ENCODE measurements at regions not wholly inside any gene's neighbourhood (a gene's known extent, or its start where the extent isn't known, plus 50 kb on each side); places are given as distances from the start of the nearest gene placed in this dataset.

GRCh38 chr13:100853434-100853833 is 178.8 kb upstream of the TMTC4 start:
- DNase-seq: no peak

DNA sequence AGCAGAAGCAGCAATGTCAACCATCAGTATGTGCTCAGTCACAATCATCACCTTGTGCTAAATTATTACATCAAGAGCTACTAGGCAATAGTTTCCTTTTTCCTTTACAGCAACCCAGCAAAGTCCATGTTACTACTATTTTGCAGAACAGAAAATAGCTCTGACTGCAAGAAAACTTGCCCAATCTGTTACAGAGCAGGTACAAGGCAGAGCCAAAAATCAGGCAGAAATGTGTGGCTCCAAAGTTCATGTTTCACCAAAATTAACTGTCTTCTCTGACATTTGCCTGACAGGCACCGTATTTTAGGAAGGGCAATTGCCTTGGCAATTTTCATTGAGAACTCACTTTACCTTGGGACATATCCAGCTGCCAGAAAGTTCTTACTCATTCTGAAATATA is 177.6 kb upstream of the TMTC4 start:
- DNase-seq: no peak

DNA sequence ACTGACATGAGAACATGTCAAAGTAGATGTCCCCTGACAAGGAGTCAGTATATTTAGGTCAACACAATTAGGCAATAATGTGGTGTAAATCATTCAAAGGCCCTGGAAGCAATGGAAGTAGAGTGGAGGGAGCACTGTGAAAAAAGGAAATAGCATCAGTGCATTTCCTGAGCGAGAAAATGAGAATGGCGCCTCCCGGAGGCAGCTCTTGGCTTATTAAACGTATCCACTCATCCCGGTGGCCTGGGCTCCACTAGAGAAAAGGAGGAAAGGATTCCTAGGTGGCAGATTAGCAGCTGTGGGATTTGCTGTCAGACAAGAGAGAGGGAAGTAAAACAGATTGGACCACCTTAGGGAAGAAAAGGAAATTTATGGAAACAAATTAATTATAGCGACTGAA is 173.7 kb upstream of the TMTC4 start:
- DNase-seq: no peak

DNA sequence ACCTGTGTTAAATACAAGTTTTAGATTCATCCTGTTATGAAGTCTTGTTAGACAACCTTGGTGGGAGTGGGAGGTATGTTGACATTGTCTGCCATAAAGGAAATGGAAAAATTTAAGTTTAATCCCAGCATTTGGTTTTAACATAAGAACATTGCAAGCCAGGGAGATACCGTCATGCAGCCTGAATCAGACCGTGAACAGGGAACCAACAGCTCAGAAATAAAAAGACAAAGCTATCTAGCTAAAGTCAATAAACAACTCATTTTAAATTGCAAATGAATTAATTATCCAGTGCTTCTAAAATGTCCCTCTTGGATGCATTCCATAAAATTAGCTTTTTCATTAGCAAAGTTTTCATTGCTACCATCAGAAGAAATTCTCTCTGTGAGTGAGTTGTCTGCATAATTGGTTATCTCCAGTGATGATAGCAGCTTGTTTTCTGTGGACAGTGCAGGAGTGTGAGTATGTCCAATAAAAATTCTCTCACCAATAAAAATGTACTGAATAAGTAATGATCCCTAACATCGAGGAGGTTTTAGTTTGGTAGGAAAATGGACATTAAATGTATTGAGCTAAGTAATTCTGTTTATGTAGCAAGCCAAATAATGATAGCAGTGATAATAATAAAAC is 170.6 kb upstream of the TMTC4 start:
- no peak for DNase-seq

DNA sequence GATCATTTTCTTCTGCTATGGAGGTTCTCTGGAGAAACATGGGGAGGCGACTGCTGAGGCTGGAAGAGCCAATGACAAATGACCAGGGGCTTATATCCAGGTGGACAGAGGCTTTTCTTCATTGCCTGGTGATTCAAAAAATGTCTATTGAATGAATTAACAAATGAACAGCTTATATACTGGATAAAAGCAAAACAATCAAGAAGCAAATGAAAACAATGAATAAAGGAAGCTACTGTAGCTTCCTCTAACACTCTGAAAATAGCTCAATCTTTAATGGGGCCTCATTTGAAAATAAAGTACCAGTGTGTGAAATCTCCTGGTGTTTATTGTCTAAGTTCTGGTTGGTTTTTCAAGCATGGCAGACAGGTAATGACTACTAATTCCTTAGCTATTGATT is 167.5 kb upstream of the TMTC4 start:
- DNase-seq: no peak

DNA sequence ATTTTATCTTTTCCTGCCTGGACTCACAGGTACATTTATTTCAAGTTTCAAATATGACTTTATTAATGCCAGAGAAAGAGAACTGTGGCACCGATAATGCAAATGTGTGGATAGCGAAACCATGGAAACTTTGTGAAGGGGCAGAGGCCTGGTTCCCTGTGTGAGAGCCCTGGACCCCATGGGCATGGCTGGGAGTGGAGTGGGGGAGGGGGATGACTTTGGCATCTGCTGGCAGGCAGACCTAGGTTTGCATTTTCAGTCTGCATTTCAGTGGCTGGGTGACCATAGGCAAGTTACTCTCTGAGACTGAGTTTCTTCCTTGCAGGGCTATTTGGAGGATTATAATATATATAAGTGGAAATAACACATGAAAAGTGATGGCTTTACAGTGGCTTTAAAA is 163.8 kb upstream of the TMTC4 start:
- DNase-seq: no peak

- no peak for DNase-seq
Measured at GRCh38 chr13:100837631-100838030, 163.0 kb upstream of the TMTC4 start.

- DNase-seq: no peak
Measured at GRCh38 chr13:100836711-100837110, 162.1 kb upstream of the TMTC4 start.

- DNase-seq: no peak
Measured at GRCh38 chr13:100835695-100836094, 161.1 kb upstream of the TMTC4 start.

GRCh38 chr13:100833427-100833826 is 158.8 kb upstream of the TMTC4 start:
- DNase-seq: no peak

GRCh38 chr13:100828226-100828625 is 153.6 kb upstream of the TMTC4 start:
- DNase-seq: no peak

GRCh38 chr13:100827489-100828176 is 153.0 kb upstream of the TMTC4 start:
- DNase-seq: no peak

- no peak for DNase-seq
Measured at GRCh38 chr13:100826441-100826840, 151.8 kb upstream of the TMTC4 start.

GRCh38 chr13:100825557-100825956 is 151.0 kb upstream of the TMTC4 start:
- DNase-seq: no peak

GRCh38 chr13:100824366-100824765 is 149.8 kb upstream of the TMTC4 start:
- no peak for DNase-seq

DNA sequence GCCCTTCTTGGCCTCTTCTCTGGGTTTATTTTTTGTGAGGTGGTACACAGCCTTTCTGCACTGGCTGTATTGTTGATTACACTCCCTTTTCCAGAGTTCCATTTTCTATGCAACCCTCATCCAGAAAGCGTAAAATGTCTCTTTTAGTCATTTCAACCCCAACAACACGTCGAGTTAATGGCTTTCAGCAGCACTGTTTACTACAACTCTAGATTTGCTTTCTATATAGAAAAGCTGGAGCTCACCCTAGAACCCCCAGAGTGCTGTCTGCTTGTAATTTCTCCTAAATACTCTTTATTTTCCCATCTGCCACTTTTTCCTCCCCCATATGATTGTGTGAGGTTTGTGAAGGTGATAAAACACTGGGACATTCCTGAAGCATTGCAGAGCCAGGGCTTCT is 148.9 kb upstream of the TMTC4 start:
- DNase-seq: no peak

GRCh38 chr13:100822871-100823443 is 148.4 kb upstream of the TMTC4 start:
- DNase-seq: no peak

- DNase-seq: no peak
Measured at GRCh38 chr13:100818711-100819110, 144.1 kb upstream of the TMTC4 start.

DNA sequence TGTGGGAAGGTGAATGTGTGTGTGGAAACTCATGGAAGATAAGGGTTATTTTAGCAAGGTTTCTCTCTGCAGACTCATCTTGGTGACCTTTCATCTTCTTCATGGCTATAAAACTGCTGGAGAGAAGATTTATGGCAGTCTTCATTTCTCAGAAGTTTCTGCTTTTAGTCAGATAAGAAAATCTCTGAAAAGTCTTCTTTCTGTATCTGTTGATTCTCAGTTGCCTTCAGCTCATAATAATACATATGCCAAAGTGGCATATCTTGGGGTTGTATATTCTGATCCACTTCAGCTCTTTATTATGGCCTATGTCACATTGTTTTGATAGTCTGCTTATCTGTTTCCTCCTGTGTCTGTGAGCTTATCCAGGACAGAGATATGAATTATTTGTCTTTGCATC is 143.3 kb upstream of the TMTC4 start:
- no peak for DNase-seq

DNA sequence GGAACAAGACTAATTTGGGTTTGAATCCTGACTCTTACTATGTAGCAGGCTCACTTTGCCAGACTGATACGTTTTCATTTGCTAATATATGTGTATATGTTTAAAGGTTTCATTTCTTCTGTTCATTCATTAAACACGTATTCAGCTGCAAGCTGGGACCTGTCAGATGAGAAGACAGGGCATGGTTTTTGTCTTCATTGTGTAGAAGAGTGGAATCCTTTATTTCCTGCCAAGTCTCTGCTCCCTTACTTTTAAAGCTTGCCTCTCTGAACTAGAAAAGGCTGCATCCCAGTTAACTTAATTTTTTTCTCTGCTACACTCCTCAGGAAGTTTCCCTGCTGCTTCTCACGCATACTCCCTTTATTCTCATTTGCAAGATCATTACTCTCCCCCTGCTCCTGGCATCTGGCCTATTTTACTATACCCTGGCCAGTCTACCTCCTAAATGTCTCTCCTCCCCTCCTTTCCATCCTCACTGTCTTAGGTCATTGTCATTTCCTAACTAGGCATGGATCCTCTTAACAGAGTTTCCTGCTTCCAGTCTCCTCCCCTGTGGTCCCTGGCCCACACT is 141.0 kb upstream of the TMTC4 start:
- DNase-seq: no peak

DNA sequence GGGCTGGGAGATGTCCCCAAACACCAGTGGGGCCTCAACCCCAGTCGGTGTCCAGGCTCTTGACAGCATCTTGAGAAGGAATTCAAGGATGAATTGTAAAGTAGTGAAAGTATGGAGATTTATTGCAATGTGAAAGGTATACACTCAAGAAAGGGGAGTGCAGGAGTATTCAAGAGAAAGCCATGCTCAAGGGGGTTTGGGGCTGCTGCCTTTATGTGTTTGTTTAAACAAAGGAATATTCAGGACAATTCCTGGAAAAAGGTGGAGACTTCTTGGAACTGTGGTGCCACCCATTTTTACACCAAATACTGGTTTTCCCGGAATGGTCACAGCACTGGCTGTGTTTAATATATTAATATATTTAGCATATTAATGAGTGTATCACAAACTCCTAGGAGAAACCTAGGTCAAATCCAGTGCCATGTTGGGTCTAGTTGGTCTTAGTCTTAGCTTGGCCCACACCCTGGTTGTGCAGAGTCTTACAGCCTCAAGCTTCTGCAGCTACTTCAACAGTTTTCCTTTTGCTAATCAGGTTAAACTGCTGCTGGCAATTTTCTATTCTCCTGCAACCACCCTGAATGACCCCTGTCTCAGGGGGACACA is 138.5 kb upstream of the TMTC4 start:
- no peak for DNase-seq

DNA sequence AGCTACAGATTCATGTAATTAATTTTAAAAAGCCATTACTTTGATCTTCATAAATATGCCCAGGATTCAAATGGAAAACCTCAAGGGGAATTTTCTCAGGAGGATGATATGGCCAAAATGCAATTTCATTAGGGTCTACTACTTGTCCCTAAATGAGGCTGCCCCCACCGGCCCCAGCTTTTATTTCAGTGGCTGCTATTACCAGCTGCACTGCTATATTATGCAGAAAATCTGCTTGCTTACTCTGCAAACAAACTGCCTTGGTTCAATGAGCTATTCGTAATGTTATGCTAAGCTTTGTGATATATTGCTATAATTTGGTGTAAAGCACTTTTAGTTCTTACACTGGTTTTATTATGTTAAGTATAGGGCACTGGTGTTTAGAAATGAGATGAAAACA is 137.3 kb upstream of the TMTC4 start:
- no peak for DNase-seq

DNA sequence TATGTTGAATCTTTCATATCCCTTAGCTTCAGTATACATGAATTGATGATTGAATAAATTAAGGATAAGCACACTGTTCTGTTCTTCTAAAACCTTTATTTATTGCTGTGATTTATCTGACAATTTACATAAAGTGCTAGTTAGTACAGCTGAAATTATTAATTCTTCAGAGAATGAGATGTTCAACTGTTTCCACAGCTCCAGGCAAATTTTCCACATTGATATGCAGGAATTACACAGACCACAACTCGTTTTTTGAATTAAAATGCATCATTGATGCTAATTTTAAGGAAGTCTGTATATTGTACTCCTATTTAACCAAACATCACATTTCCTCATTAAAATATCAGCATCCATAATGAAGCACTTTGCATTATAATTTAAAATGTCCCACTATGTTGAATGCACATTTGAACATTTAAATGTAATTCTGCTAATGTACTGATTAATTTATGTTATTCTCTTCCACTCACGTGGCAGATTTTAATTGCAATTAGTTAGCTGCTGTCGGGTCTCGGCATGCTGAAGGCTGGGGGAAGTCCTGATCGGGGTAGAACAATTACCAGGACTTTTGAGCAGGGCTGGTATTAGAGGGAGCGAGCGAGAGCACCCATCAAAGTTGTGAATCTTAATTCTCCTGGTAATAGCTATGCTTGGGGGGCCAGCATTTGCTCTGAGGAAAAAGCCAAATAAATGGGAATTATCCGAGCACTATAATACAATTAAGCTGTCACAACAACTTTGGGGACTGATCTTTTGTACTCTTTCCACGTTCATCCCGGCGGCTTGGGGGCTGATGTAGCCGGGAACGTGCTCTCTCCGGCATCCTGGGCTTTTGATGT is 136.7 kb upstream of the TMTC4 start:
- no peak for DNase-seq

All from T-helper 1 cell (primary cell).